Right lobe of liver (tissue), 4 donors: ENCODE measurements at regions not wholly inside any gene's neighbourhood (a gene's known extent, or its start where the extent isn't known, plus 50 kb on each side); places are given as distances from the start of the nearest gene placed in this dataset.

Experiments
- POLR2A ChIP-seq: fragments of 450-650 bp; IDR thresholded peaks from one replicate; pipeline ENCODE4 v1.6.1; 2017; ENCODE audit warnings: antibody characterized with exemption, mild to moderate bottlenecking
- TF ChIP-seq, protein P1 (sequence below), 4 donors: fragments of 200-600 bp in 3 of 4; fragments of 450-650 bp in 1 of 4; IDR thresholded peaks; one replicate each; pipeline versions ENCODE4 v1.5.1 to v1.8.0; 2016 to 2022; ENCODE audit warnings: antibody characterized with exemption in 4 of 4, mild to moderate bottlenecking in 2 of 4
- donor health status: DM: no; HTN: no; CAD: no.
- donor health status: DM: no; HTN: no; CAD: no.
- donor health status: DM: no; HTN: yes; CAD: no.

DNA sequence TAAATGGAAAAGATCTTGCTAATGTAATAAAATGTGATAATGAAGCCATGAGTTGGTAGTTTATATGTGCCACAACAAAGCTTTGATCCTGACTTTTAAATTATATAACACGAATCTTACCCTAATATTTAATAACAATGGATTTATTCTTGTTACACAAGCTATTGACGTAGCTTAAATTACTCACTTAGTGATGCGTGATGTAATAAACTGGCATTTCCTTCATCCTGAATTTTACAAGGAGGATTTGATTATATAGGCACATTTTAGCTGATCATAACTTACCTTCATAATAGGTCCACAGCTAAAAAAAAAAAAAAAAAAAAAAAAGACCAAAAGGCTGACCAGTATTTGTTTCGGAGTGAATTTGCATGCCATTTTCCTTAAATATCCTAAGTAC lies 76.2 kb upstream of the IVNS1ABP start:
- no peak for TF ChIP-seq POLR2A
- TF ChIP-seq, protein P1, sequence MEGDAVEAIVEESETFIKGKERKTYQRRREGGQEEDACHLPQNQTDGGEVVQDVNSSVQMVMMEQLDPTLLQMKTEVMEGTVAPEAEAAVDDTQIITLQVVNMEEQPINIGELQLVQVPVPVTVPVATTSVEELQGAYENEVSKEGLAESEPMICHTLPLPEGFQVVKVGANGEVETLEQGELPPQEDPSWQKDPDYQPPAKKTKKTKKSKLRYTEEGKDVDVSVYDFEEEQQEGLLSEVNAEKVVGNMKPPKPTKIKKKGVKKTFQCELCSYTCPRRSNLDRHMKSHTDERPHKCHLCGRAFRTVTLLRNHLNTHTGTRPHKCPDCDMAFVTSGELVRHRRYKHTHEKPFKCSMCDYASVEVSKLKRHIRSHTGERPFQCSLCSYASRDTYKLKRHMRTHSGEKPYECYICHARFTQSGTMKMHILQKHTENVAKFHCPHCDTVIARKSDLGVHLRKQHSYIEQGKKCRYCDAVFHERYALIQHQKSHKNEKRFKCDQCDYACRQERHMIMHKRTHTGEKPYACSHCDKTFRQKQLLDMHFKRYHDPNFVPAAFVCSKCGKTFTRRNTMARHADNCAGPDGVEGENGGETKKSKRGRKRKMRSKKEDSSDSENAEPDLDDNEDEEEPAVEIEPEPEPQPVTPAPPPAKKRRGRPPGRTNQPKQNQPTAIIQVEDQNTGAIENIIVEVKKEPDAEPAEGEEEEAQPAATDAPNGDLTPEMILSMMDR (IDR thresholded peaks at IDR 0.05), result no peak
